ENCODE measurements at regions not wholly inside any gene's neighbourhood (a gene's known extent, or its start where the extent isn't known, plus 50 kb on each side); places are given as distances from the start of the nearest gene placed in this dataset.

DNA sequence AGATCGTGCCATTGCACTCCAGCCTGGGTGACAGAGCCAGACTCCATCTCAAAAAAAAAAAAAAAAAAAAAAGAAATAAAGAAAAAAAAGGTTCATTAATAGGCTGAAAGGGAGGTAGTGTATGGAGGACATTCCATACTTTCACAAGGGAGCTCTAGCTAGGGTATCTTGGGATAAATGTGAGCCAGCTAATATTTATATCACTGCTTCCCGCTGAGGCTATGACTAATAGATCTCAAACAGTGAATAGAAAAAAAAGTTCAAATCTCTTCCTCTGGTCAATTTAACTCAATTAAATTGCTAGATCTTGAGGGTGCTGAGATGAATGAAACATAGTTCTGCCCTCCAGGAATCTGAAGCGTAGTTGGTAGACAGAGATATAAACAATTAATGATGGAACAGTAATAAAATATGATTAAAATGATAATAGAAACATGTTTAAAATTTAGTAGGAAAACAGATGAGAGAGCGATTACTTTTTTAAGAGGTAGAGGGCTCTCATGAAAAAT, 55.7 kb upstream of the SHISA3 start:
- no peaks in the 10 kb centered on the region for H3K9me3 ChIP-seq (replicated peaks; ENCODE audit: control insufficient read depth, insufficient read depth, low read length)
- no TSS peak for BruUV-seq (replicated peaks)
- no peak overlapping the region for H3K4me3 ChIP-seq (replicated peaks in 1 of 3; ENCODE audit: insufficient read depth in 1 of 3, low read depth in 1 of 3, low read length in 3 of 3)
- H3K79me2 ChIP-seq (ENCODE audit: control insufficient read depth, insufficient read depth, low read length): no peaks in the 10 kb centered on the region
- no peak overlapping the region for H2AFZ ChIP-seq (ENCODE audit: low read depth, low read length)
- H4K20me1 ChIP-seq (replicated peaks; ENCODE audit: control insufficient read depth, extremely low read depth, insufficient read depth, low read length): no peaks in the 10 kb centered on the region
- H3K36me3 ChIP-seq (ENCODE audit: control insufficient read depth in 2 of 2, extremely low read depth in 1 of 2, insufficient read depth in 2 of 2, low read length in 2 of 2): no peaks in the 10 kb centered on the region
- no peaks in the 10 kb centered on the region for H3K9me1 ChIP-seq (replicated peaks; ENCODE audit: control insufficient read depth, extremely low read depth, insufficient read depth, low read length)
- no peak overlapping the region for H3K27ac ChIP-seq (ENCODE audit: insufficient read depth, low read depth, low read length)
- TF ChIP-seq, protein P1, sequence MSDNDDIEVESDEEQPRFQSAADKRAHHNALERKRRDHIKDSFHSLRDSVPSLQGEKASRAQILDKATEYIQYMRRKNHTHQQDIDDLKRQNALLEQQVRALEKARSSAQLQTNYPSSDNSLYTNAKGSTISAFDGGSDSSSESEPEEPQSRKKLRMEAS (IDR thresholded peaks at IDR 0.05; ENCODE audit: insufficient read depth, insufficient read length): no peak
- peak; percentile 57 for TF ChIP-seq FOS (IDR thresholded peaks at IDR 0.05; ENCODE audit: borderline replicate concordance, insufficient read depth, low read length)
- intact Hi-C loops (cut with micrococcal nuclease) (loop anchor here (5.0 kb wide), 1 partner anchor 316 kb away; the partner anchor contains the start of gene ATP8A1), dilution Hi-C loops (cut with MboI; ENCODE audit: extremely low pct_ligation_motif_present, low sequenced_read_pairs) (no loop called here)
- H3K27me3 ChIP-seq (ENCODE audit: control insufficient read depth in 2 of 2, insufficient read depth in 2 of 2, low read length in 2 of 2): no peaks in the 10 kb centered on the region
- DNase-seq (ENCODE audit: low read depth, low spot score) (peak; percentile 57), FAIRE-seq (peak; percentile 56)
- CTCF ChIA-PET: interaction anchor here (0.6 to 4.1 kb wide), 7 partner anchors 13 to 1652 kb away, joined by 3 to 34 read pairs (median 8); no protein-coding TSS in a partner anchor
- POLR2A ChIA-PET: interaction anchor here (0.6 to 0.7 kb wide), 2 partner anchors 13 to 14 kb away, joined by 3 to 7 read pairs; no protein-coding TSS in a partner anchor
- no peak overlapping the region for H3K4me2 ChIP-seq (ENCODE audit: insufficient read depth, low read length)
- H3K4me1 ChIP-seq (ENCODE audit: control insufficient read depth, extremely low read depth, insufficient read depth, low read length): peaks cover 25% of the 10 kb centered on the region
- no peak overlapping the region for H3K9ac ChIP-seq (replicated peaks; ENCODE audit: extremely low read depth, insufficient read depth, low read length)

- H3K79me2 ChIP-seq (ENCODE audit: control insufficient read depth, insufficient read depth, low read length): no peaks in the 10 kb centered on the region
- no peaks in the 10 kb centered on the region for H3K9me3 ChIP-seq (replicated peaks; ENCODE audit: control insufficient read depth, insufficient read depth, low read length)
- no peak overlapping the region for H3K27ac ChIP-seq (ENCODE audit: insufficient read depth, low read depth, low read length)
- no peak overlapping the region for H3K9ac ChIP-seq (replicated peaks; ENCODE audit: extremely low read depth, insufficient read depth, low read length)
- TF ChIP-seq GATA2 (IDR thresholded peaks at IDR 0.05; ENCODE audit: insufficient read depth, insufficient read length, low read depth, low read length) (no peak), MYC (IDR thresholded peaks at IDR 0.05; ENCODE audit: low read depth, low read length) (no peak), POLR2AphosphoS5 (IDR thresholded peaks at IDR 0.05; ENCODE audit: insufficient read depth, low read depth, low read length) (no peak), POLR2A (IDR thresholded peaks at IDR 0.05; ENCODE audit: low read depth, low read length) (no peak), EZH2 (IDR thresholded peaks at IDR 0.05; ENCODE audit: borderline replicate concordance, low read depth, low read length, severe bottlenecking) (no peak), JUN (IDR thresholded peaks at IDR 0.05; ENCODE audit: borderline replicate concordance, insufficient read depth, insufficient read length, low read depth) (no peak), FOS (IDR thresholded peaks at IDR 0.05; ENCODE audit: borderline replicate concordance, insufficient read depth, low read length) (no peak)
- TF ChIP-seq, protein P2, sequence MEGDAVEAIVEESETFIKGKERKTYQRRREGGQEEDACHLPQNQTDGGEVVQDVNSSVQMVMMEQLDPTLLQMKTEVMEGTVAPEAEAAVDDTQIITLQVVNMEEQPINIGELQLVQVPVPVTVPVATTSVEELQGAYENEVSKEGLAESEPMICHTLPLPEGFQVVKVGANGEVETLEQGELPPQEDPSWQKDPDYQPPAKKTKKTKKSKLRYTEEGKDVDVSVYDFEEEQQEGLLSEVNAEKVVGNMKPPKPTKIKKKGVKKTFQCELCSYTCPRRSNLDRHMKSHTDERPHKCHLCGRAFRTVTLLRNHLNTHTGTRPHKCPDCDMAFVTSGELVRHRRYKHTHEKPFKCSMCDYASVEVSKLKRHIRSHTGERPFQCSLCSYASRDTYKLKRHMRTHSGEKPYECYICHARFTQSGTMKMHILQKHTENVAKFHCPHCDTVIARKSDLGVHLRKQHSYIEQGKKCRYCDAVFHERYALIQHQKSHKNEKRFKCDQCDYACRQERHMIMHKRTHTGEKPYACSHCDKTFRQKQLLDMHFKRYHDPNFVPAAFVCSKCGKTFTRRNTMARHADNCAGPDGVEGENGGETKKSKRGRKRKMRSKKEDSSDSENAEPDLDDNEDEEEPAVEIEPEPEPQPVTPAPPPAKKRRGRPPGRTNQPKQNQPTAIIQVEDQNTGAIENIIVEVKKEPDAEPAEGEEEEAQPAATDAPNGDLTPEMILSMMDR (IDR thresholded peaks at IDR 0.05; ENCODE audit: extremely low read depth in 1 of 2, insufficient read depth in 1 of 2, low read depth in 1 of 2, low read length in 2 of 2): no peak
- TF ChIP-seq, protein P1 (IDR thresholded peaks at IDR 0.05; ENCODE audit: insufficient read depth, insufficient read length): no peak
- CTCF ChIA-PET: interaction anchor here (3.5 to 4.1 kb wide), 2 partner anchors 29 to 177 kb away, joined by 22 to 34 read pairs; no protein-coding TSS in a partner anchor
- no peaks in the 10 kb centered on the region for H4K20me1 ChIP-seq (replicated peaks; ENCODE audit: control insufficient read depth, extremely low read depth, insufficient read depth, low read length)
- dilution Hi-C loops (cut with MboI; ENCODE audit: extremely low pct_ligation_motif_present, low sequenced_read_pairs): no loop called here
- no peaks in the 10 kb centered on the region for H3K36me3 ChIP-seq (ENCODE audit: control insufficient read depth in 2 of 2, extremely low read depth in 1 of 2, insufficient read depth in 2 of 2, low read length in 2 of 2)
- H3K4me3 ChIP-seq (replicated peaks in 1 of 3; ENCODE audit: insufficient read depth in 1 of 3, low read depth in 1 of 3, low read length in 3 of 3): no peak overlapping the region
- POLR2A ChIA-PET: no interaction called here
- no TSS peak for BruUV-seq (replicated peaks)
- intact Hi-C loops (cut with micrococcal nuclease): loop anchor here (5.0 kb wide), 1 partner anchor 315 kb away; the partner anchor contains the start of gene ATP8A1
- no peak overlapping the region for H3K4me2 ChIP-seq (ENCODE audit: insufficient read depth, low read length)
- DNase-seq (ENCODE audit: low read depth, low spot score) (no peak), FAIRE-seq (no peak)
- H2AFZ ChIP-seq (ENCODE audit: low read depth, low read length): no peak overlapping the region
- peaks cover 25% of the 10 kb centered on the region for H3K4me1 ChIP-seq (ENCODE audit: control insufficient read depth, extremely low read depth, insufficient read depth, low read length)
- H3K27me3 ChIP-seq (ENCODE audit: control insufficient read depth in 2 of 2, insufficient read depth in 2 of 2, low read length in 2 of 2): no peaks in the 10 kb centered on the region
- H3K9me1 ChIP-seq (replicated peaks; ENCODE audit: control insufficient read depth, extremely low read depth, insufficient read depth, low read length): no peaks in the 10 kb centered on the region
Measured at GRCh38 chr4:42342459-42342858, 54.8 kb upstream of the SHISA3 start.

All from endothelial cell of umbilical vein (primary cell).